Suprapubic skin (tissue), 3 donors: ENCODE measurements at regions not wholly inside any gene's neighbourhood (a gene's known extent, or its start where the extent isn't known, plus 50 kb on each side); places are given as distances from the start of the nearest gene placed in this dataset.

ENCODE experiments used
- CTCF ChIP-seq, 2 donors: fragments of 200-600 bp in 1 of 2; fragments of 450-650 bp in 1 of 2; sonication (generic) in 1 of 2; IDR thresholded peaks; one replicate each; pipeline ENCODE4 v1.5.1; 2016 to 2019; ENCODE audit warnings: antibody characterized with exemption in 2 of 2, mild to moderate bottlenecking in 1 of 2, moderate library complexity in 1 of 2
- POLR2AphosphoS5 ChIP-seq, 3 donors: sonication (generic); formaldehyde crosslinking; IDR thresholded peaks; one replicate each; pipeline ENCODE4 v1.6.1; 2017; ENCODE audit warnings: antibody characterized with exemption in 3 of 3

DNA sequence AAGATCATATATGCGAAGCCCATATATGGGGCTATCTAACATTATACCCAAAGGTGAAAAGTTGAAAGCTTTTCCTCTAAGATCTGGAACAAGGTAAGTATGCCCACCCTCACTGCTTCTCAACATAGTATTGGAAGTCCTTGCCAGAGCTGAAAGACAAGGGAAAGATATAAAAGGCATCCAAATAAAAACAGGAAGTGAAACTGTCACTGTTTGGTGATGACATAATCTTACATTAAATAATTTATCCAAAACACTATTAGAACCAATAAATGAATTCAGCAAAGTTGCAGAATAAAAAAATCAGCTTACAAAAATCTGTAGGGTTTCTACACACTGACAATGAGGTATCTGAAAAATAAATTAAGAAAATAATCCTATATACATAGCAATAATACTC lies 205.8 kb downstream of the INSIG2 start:
- TF ChIP-seq CTCF (IDR thresholded peaks at IDR 0.05) (no peak), POLR2AphosphoS5 (IDR thresholded peaks at IDR 0.05) (no peak)
